Body of pancreas (tissue), 4 donors: ENCODE measurements at regions not wholly inside any gene's neighbourhood (a gene's known extent, or its start where the extent isn't known, plus 50 kb on each side); places are given as distances from the start of the nearest gene placed in this dataset.

ENCODE experiments used
- ATAC-seq: fragments of 150-250 bp; one replicate; pipeline ENCODE4 v1.9.1; 2016
- DNase-seq, 4 donors: peaks; one replicate each; pipeline ENCODE4 v3.0.0-alpha.2; 2019
- H3K27ac ChIP-seq, 4 donors: fragments of 200-600 bp; sonication (generic); 1 replicate in 3 of 4; 2 replicates in 1 of 4; pipeline versions ENCODE4 v1.5.1 to v1.6.1; 2016 to 2019; ENCODE audit warnings: mild to moderate bottlenecking in 1 of 4, mixed read lengths in 1 of 4, moderate library complexity in 1 of 4
- H3K27me3 ChIP-seq, 2 donors: fragments of 200-600 bp; sonication (generic); one replicate each; pipeline ENCODE4 v1.6.0; 2016; ENCODE audit warnings: mild to moderate bottlenecking in 1 of 2
- H3K36me3 ChIP-seq, 2 donors: fragments of 200-600 bp; sonication (generic); replicated peaks in 1 of 2; 2 replicates each; pipeline ENCODE4 v1.5.1; 2016; ENCODE audit warnings: low read depth in 2 of 2; ENCODE audit not compliant: insufficient read depth in 1 of 2
- H3K4me1 ChIP-seq: fragments of 200-600 bp; sonication (generic); one replicate; pipeline ENCODE4 v1.6.0; 2016
- H3K4me3 ChIP-seq, 2 donors: fragments of 200-600 bp; sonication (generic); 1 replicate in 1 of 2; 2 replicates in 1 of 2; pipeline ENCODE4 v1.5.1; 2016 to 2019
- H3K9me3 ChIP-seq, 3 donors: fragments of 200-600 bp; sonication (generic); 1 replicate in 2 of 3; 2 replicates in 1 of 3; pipeline ENCODE4 v1.5.1; 2016
- POLR2A ChIP-seq, 3 donors: fragments of 450-650 bp; IDR thresholded peaks; one replicate each; pipeline ENCODE4 v1.6.1; 2016; ENCODE audit warnings: antibody characterized with exemption in 3 of 3, mild to moderate bottlenecking in 2 of 3
- WGBS, 2 donors: methylation state at CpG; one replicate each; pipeline ENCODE4 v1.1.5; 2017; 5-methylcytosine and 5-hydroxymethylcytosine counted together
- intact Hi-C: fragments of 100-400 bp; cut with DNase I; formaldehyde crosslinking; loops from one replicate; pipeline ENCODE4 v1.15.1; 2023
- TF ChIP-seq, protein P1 (sequence below), 7 experiments: fragments of 450-650 bp in 4 of 7; fragments of 200-600 bp in 3 of 7; sonication (generic) in 3 of 7; IDR thresholded peaks; one replicate each; pipeline ENCODE4 v1.5.1; 2016 to 2019; ENCODE audit warnings: antibody characterized with exemption in 7 of 7

GRCh38 chr6:11486959-11487358 is 50.6 kb upstream of the TMEM170B start:
- TF ChIP-seq, protein P1, sequence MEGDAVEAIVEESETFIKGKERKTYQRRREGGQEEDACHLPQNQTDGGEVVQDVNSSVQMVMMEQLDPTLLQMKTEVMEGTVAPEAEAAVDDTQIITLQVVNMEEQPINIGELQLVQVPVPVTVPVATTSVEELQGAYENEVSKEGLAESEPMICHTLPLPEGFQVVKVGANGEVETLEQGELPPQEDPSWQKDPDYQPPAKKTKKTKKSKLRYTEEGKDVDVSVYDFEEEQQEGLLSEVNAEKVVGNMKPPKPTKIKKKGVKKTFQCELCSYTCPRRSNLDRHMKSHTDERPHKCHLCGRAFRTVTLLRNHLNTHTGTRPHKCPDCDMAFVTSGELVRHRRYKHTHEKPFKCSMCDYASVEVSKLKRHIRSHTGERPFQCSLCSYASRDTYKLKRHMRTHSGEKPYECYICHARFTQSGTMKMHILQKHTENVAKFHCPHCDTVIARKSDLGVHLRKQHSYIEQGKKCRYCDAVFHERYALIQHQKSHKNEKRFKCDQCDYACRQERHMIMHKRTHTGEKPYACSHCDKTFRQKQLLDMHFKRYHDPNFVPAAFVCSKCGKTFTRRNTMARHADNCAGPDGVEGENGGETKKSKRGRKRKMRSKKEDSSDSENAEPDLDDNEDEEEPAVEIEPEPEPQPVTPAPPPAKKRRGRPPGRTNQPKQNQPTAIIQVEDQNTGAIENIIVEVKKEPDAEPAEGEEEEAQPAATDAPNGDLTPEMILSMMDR (IDR thresholded peaks at IDR 0.05): no peak
- no peak for TF ChIP-seq POLR2A (IDR thresholded peaks at IDR 0.05)
- Histone ChIP-seq H3K9me3 (no peaks in the 10 kb centered on the region), H3K4me1 (no peaks in the 10 kb centered on the region), H3K27me3 (no peaks in the 10 kb centered on the region), H3K4me3 (no peak overlapping the region), H3K27ac (no peak overlapping the region), H3K36me3 (no peaks in the 10 kb centered on the region)
- intact Hi-C loops: no loop called here
- no peak for DNase-seq
- no peak for ATAC-seq
- 84 to 88% methylated on average over 2 of the region's 2 CpGs for WGBS, 2 donors

DNA sequence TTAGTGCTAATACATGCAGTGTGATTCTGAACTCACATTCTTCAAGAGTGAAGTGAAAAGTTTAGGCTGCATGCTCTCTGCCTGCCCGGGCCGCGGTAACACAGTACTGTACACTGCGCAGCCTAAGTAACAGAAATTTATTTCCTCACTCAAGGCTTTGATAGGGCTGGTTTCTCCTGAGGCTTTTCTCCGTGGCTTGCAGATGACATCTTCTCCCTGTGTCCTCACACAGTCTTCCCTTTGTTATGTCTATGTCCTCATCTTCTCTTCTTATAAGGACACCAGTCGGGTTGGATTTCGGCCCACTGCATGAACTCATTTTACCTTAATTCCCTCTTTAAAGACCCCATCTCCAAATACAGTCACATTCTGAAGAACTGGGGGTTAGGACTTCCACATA is 51.1 kb upstream of the TMEM170B start:
- Histone ChIP-seq H3K9me3 (no peaks in the 10 kb centered on the region), H3K4me1 (no peaks in the 10 kb centered on the region), H3K4me3 (no peak overlapping the region), H3K36me3 (no peaks in the 10 kb centered on the region), H3K27ac (no peak overlapping the region), H3K27me3 (no peaks in the 10 kb centered on the region)
- 86 to 87% methylated on average over 7 of the region's 7 CpGs for WGBS, 2 donors
- intact Hi-C loops: no loop called here
- DNase-seq (no peak), ATAC-seq (no peak)
- TF ChIP-seq, protein P1 (IDR thresholded peaks at IDR 0.05): no peak
- no peak for TF ChIP-seq POLR2A (IDR thresholded peaks at IDR 0.05)

- Histone ChIP-seq H3K27me3 (no peaks in the 10 kb centered on the region), H3K4me3 (no peak overlapping the region), H3K36me3 (no peaks in the 10 kb centered on the region), H3K9me3 (no peaks in the 10 kb centered on the region), H3K4me1 (no peaks in the 10 kb centered on the region), H3K27ac (no peak overlapping the region)
- TF ChIP-seq, protein P1 (IDR thresholded peaks at IDR 0.05): no peak
- no peak for TF ChIP-seq POLR2A (IDR thresholded peaks at IDR 0.05)
- DNase-seq (no peak), ATAC-seq (no peak)
- intact Hi-C loops: no loop called here
- 81 to 82% methylated on average over 2 of the region's 2 CpGs for WGBS, 2 donors
These were observed 51.5 kb upstream of the TMEM170B start for GRCh38 chr6:11486051-11486450.

GRCh38 chr6:11485271-11485670 is 52.3 kb upstream of the TMEM170B start:
- H3K36me3 ChIP-seq: no peaks in the 10 kb centered on the region
- H3K4me1 ChIP-seq: no peaks in the 10 kb centered on the region
- TF ChIP-seq POLR2A (IDR thresholded peaks at IDR 0.05): no peak
- TF ChIP-seq, protein P1 (IDR thresholded peaks at IDR 0.05): no peak
- no peaks in the 10 kb centered on the region for H3K9me3 ChIP-seq
- DNase-seq (no peak), ATAC-seq (no peak)
- intact Hi-C loops: no loop called here
- WGBS, 2 donors: 61 to 65% methylated on average over 4 of the region's 4 CpGs
- no peak overlapping the region for H3K27ac ChIP-seq
- no peaks in the 10 kb centered on the region for H3K27me3 ChIP-seq
- H3K4me3 ChIP-seq: no peak overlapping the region

- no peak overlapping the region for H3K27ac ChIP-seq
- DNase-seq (no peak), ATAC-seq (no peak)
- WGBS, 2 donors: 86% methylated on average over 2 of the region's 2 CpGs
- no peaks in the 10 kb centered on the region for H3K9me3 ChIP-seq
- H3K36me3 ChIP-seq: no peaks in the 10 kb centered on the region
- H3K27me3 ChIP-seq: no peaks in the 10 kb centered on the region
- intact Hi-C loops: no loop called here
- H3K4me1 ChIP-seq: no peaks in the 10 kb centered on the region
- H3K4me3 ChIP-seq: no peak overlapping the region
- no peak for TF ChIP-seq POLR2A (IDR thresholded peaks at IDR 0.05)
- TF ChIP-seq, protein P1 (IDR thresholded peaks at IDR 0.05): no peak
These were observed 53.1 kb upstream of the TMEM170B start for GRCh38 chr6:11484441-11484840.
